KOPT-K1 (cell line): ENCODE measurements at regions not wholly inside any gene's neighbourhood (a gene's known extent, or its start where the extent isn't known, plus 50 kb on each side); places are given as distances from the start of the nearest gene placed in this dataset.

Source experiments
- H3K27ac ChIP-seq: fragments of 200-600 bp; sonication (generic); 2 replicates; pipeline ENCODE4 v1.5.1; 2016; ENCODE audit warnings: antibody characterized with exemption, mild to moderate bottlenecking, low read depth, low read length; ENCODE audit not compliant: poor library complexity, severe bottlenecking
- H3K36me3 ChIP-seq: fragments of 200-600 bp; sonication (generic); 2 replicates; pipeline ENCODE4 v1.5.1; 2017; ENCODE audit warnings: antibody characterized with exemption, mild to moderate bottlenecking, low read length, moderate library complexity; ENCODE audit not compliant: insufficient read depth
- H3K9me3 ChIP-seq: fragments of 200-600 bp; sonication (generic); 2 replicates; pipeline ENCODE4 v1.5.1; 2017; ENCODE audit warnings: antibody characterized with exemption, low read length, mild to moderate bottlenecking; ENCODE audit not compliant: insufficient read depth, poor library complexity, severe bottlenecking

- H3K9me3 ChIP-seq: no peaks in the 10 kb centered on the region
- H3K27ac ChIP-seq: no peak overlapping the region
- no peaks in the 10 kb centered on the region for H3K36me3 ChIP-seq
Observed at GRCh38 chr9:108803428-108804065, 52.2 kb downstream of the ACTL7B start.

DNA sequence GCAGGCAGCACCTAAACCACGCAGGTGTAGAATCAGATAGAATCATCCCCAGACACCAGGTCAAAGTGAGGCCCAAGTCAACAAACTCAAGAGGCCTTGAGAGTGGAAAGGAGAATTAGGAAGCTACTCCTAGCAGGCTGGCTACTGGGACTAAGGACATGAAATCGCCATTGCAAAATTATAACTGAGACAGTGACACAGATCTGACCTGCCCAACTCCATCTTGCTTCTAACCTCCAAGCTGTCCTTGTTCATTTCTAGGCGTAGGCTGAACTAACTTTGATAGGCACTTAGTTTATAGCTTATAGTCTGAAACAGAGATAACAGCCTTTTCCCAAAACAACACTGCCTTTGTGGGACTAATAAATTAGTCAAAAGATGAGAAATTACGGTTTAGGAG, 52.8 kb downstream of the ACTL7B start:
- Histone ChIP-seq H3K9me3 (no peaks in the 10 kb centered on the region), H3K27ac (no peak overlapping the region), H3K36me3 (no peaks in the 10 kb centered on the region)

- Histone ChIP-seq H3K27ac (no peak overlapping the region), H3K9me3 (no peaks in the 10 kb centered on the region), H3K36me3 (no peaks in the 10 kb centered on the region)
Observed at GRCh38 chr9:108801949-108802348, 53.8 kb downstream of the ACTL7B start.

- H3K36me3 ChIP-seq: no peaks in the 10 kb centered on the region
- no peaks in the 10 kb centered on the region for H3K9me3 ChIP-seq
- no peak overlapping the region for H3K27ac ChIP-seq
Observed at GRCh38 chr9:108800632-108801099, 55.1 kb downstream of the ACTL7B start.

GRCh38 chr9:108793573-108793972, 62.2 kb downstream of the ACTL7B start:
- H3K27ac ChIP-seq: no peak overlapping the region
- H3K9me3 ChIP-seq: no peaks in the 10 kb centered on the region
- H3K36me3 ChIP-seq: no peaks in the 10 kb centered on the region

DNA sequence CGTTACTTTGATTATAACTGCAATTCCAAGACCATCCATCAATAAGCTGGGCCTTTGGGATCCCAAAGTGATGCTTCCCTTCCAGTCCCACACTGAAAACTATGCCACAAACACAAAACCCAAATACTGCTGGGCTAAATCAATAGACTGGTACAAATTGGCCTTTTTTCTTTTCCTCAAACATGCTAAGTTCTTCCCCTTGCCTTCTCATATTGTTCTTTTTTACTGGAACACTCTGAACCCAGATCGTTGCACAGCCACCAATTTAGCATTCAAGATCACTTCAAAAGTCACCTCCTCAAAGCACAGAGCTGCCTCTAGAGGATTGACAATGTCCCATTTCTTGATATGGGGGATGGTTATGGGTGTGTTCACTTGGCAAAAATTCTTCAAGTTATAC, 66.0 kb downstream of the ACTL7B start:
- H3K9me3 ChIP-seq: no peaks in the 10 kb centered on the region
- H3K27ac ChIP-seq: no peak overlapping the region
- no peaks in the 10 kb centered on the region for H3K36me3 ChIP-seq

- Histone ChIP-seq H3K9me3 (no peaks in the 10 kb centered on the region), H3K36me3 (no peaks in the 10 kb centered on the region), H3K27ac (no peak overlapping the region)
Observed at GRCh38 chr9:108787690-108788048, 68.1 kb downstream of the ACTL7B start.

DNA sequence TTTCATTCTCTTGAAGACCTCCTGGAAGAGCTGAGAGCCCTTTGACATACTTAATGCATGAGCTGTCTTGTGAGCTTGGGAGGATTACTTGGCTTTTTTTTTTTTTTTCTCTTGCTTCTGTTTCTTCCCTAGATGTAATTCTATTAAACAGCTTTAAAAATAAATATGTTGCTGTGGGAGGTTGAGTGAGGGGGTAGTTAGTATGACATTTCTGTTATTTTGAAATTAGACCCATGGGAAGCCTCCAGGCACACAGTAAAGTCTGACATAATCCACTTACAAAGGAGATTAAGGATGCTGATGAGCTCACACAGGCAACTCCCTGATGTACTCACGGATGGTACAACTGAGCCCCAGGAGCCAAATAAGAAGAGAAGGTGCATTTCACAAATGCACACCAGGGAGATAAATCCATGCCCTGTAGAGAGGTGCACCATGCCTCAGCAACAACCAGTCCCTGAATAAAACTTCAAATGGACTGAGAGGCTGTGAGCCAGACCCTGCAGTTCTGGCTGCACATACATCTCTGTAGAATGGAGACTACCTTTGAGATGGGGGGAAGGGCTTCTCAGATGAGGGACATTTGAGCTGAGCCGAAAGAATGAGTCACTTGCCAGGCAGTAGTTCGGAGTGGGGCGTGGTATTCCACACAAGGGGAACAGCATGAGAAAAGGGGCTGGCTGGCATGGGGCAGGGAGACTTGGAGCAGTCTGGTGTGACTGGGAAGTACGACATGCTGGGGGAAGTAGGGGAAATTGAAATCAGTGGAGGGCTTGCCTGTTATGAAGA, 68.7 kb downstream of the ACTL7B start:
- Histone ChIP-seq H3K9me3 (no peaks in the 10 kb centered on the region), H3K27ac (no peak overlapping the region), H3K36me3 (no peaks in the 10 kb centered on the region)

GRCh38 chr9:108786322-108786721, 69.5 kb downstream of the ACTL7B start:
- Histone ChIP-seq H3K27ac (no peak overlapping the region), H3K9me3 (no peaks in the 10 kb centered on the region), H3K36me3 (no peaks in the 10 kb centered on the region)

- H3K9me3 ChIP-seq: no peaks in the 10 kb centered on the region
- H3K36me3 ChIP-seq: no peaks in the 10 kb centered on the region
- H3K27ac ChIP-seq: no peak overlapping the region
Observed at GRCh38 chr9:108784998-108785397, 70.8 kb downstream of the ACTL7B start.

- Histone ChIP-seq H3K27ac (no peak overlapping the region), H3K36me3 (no peaks in the 10 kb centered on the region), H3K9me3 (no peaks in the 10 kb centered on the region)
Observed at GRCh38 chr9:108783731-108784495, 71.9 kb downstream of the ACTL7B start.

GRCh38 chr9:108783326-108783725, 72.5 kb downstream of the ACTL7B start:
- H3K36me3 ChIP-seq: no peaks in the 10 kb centered on the region
- no peaks in the 10 kb centered on the region for H3K9me3 ChIP-seq
- no peak overlapping the region for H3K27ac ChIP-seq

- no peaks in the 10 kb centered on the region for H3K36me3 ChIP-seq
- H3K27ac ChIP-seq: no peak overlapping the region
- no peaks in the 10 kb centered on the region for H3K9me3 ChIP-seq
Observed at GRCh38 chr9:108780942-108781734, 74.6 kb downstream of the ACTL7B start.

DNA sequence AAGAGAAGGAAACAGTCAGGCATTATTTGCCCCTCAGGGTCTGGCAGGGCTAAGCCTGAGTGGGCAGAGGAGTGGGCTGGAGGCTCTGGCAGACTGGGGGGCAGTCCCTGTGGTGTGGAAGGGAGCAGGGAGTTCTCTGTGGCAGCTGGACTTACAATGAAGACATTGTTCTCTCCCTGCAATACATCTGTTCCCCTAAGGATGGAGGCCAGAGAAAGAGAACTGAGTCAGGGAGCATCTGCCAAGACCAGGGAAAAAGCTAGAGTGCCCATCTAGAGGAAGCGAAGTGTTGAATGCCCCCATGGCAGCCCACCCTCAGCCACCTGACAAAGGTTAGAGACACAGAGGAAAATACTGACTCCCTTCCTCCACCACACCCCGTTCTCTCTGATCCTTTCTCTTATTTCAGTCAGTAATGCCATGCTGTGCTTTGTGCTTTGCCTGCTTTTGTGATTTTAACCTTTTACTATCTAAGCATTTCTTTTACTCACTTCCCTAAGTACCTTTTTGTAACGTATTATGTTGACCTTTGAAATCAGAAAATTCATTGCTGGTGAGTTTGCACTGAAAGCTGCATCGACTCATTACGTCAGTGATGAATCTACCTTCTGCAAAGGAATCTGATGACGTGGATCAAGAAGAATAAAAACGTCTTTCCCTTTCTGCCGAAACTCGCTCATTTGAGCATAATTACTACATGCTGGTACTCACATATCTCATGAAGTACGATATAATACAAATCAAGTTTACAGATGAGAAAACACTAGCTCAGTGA, 76.0 kb downstream of the ACTL7B start:
- Histone ChIP-seq H3K9me3 (no peaks in the 10 kb centered on the region), H3K27ac (no peak overlapping the region), H3K36me3 (no peaks in the 10 kb centered on the region)
